Astrocyte (in vitro differentiated cells and primary cell): ENCODE measurements at regions not wholly inside any gene's neighbourhood (a gene's known extent, or its start where the extent isn't known, plus 50 kb on each side); places are given as distances from the start of the nearest gene placed in this dataset.

Source experiments
- DNase-seq: peaks from one replicate; pipeline ENCODE4 v3.0.0-alpha.2; 2010; ENCODE audit warnings: low read depth
- FAIRE-seq: peaks from 2 replicates; lab custom pipeline; 2011; peaks lifted over from hg19 to GRCh38; lab: Jason Lieb, UNC
- H2AFZ ChIP-seq: 2 replicates; pipeline ENCODE4 v1.6.0; 2012; ENCODE audit warnings: low read depth, low read length, inconsistent platforms
- H3K27ac ChIP-seq: 2 replicates; pipeline ENCODE4 v1.5.1; 2011; ENCODE audit warnings: low read depth, low read length, inconsistent platforms
- H3K27me3 ChIP-seq: 2 replicates; pipeline ENCODE4 v1.6.0; 2011; ENCODE audit warnings: low read length, inconsistent platforms; ENCODE audit not compliant: insufficient read depth
- H3K36me3 ChIP-seq: 2 replicates; pipeline ENCODE4 v1.5.1; 2011; ENCODE audit warnings: low read length, inconsistent platforms; ENCODE audit not compliant: insufficient read depth
- H3K4me1 ChIP-seq: 2 replicates; pipeline ENCODE4 v1.5.1; 2011; ENCODE audit warnings: low read length, inconsistent platforms; ENCODE audit not compliant: insufficient read depth
- H3K4me2 ChIP-seq: 2 replicates; pipeline ENCODE4 v1.6.0; 2012; ENCODE audit warnings: low read length, inconsistent platforms
- H3K4me3 ChIP-seq: 2 replicates; pipeline ENCODE4 v1.5.1; 2011; ENCODE audit warnings: low read depth, mild to moderate bottlenecking, low read length, inconsistent platforms; ENCODE audit not compliant: insufficient read depth
- H3K79me2 ChIP-seq: 2 replicates; pipeline ENCODE4 v1.6.0; 2012; ENCODE audit warnings: mild to moderate bottlenecking, low read length, inconsistent platforms; ENCODE audit not compliant: insufficient read depth
- H3K9ac ChIP-seq: 2 replicates; pipeline ENCODE4 v1.6.0; 2012; ENCODE audit warnings: mild to moderate bottlenecking, low read length, inconsistent platforms
- H3K9me3 ChIP-seq: 2 replicates; pipeline ENCODE4 v1.5.1; 2012; ENCODE audit warnings: low read depth, mild to moderate bottlenecking, low read length, inconsistent platforms; ENCODE audit not compliant: insufficient read depth
- H4K20me1 ChIP-seq: 2 replicates; pipeline ENCODE4 v1.6.0; 2012; ENCODE audit warnings: low read length, inconsistent platforms; ENCODE audit not compliant: insufficient read depth
- H3K27ac Mint-ChIP-seq: one replicate; pipeline ENCODE4 v1.8.0; 2021; ENCODE audit warnings: mild to moderate bottlenecking, mixed read lengths; ENCODE audit not compliant: unreplicated experiment
- H3K27me3 Mint-ChIP-seq: one replicate; pipeline ENCODE4 v1.8.0; 2021; ENCODE audit warnings: low read depth, mixed read lengths; ENCODE audit not compliant: unreplicated experiment
- H3K36me3 Mint-ChIP-seq: one replicate; pipeline ENCODE4 v1.8.0; 2021; ENCODE audit warnings: low read depth, mixed read lengths; ENCODE audit not compliant: unreplicated experiment
- H3K4me1 Mint-ChIP-seq: one replicate; pipeline ENCODE4 v1.8.0; 2021; ENCODE audit warnings: low read depth, mixed read lengths; ENCODE audit not compliant: unreplicated experiment
- H3K4me3 Mint-ChIP-seq: one replicate; pipeline ENCODE4 v1.8.0; 2021; ENCODE audit warnings: mild to moderate bottlenecking, moderate library complexity, mixed read lengths; ENCODE audit not compliant: unreplicated experiment
- H3K9me3 Mint-ChIP-seq: one replicate; pipeline ENCODE4 v1.8.0; 2021; ENCODE audit warnings: mild to moderate bottlenecking, mixed read lengths; ENCODE audit not compliant: unreplicated experiment
- EZH2 ChIP-seq: IDR thresholded peaks from 2 replicates; pipeline ENCODE4 v1.6.1; 2012; ENCODE audit warnings: mild to moderate bottlenecking, low read length, inconsistent platforms; ENCODE audit not compliant: insufficient read depth
- TF ChIP-seq, protein P1 (sequence below): IDR thresholded peaks from 2 replicates; pipeline ENCODE4 v1.5.1; 2011; ENCODE audit warnings: low read depth, mild to moderate bottlenecking, inconsistent platforms, low read length, moderate library complexity; ENCODE audit not compliant: insufficient read depth

GRCh38 chr5:121675924-121676323, 175.8 kb upstream of the FTMT start:
- Histone ChIP-seq H3K36me3 (no peaks in the 10 kb centered on the region), H3K27me3 (no peaks in the 10 kb centered on the region), H3K4me1 (no peaks in the 10 kb centered on the region), H3K79me2 (no peaks in the 10 kb centered on the region), H3K9ac (no peak overlapping the region), H4K20me1 (no peaks in the 10 kb centered on the region), H2AFZ (no peak overlapping the region), H3K4me2 (no peak overlapping the region), H3K4me3 (no peak overlapping the region), H3K9me3 (no peaks in the 10 kb centered on the region), H3K27ac (no peak overlapping the region)
- FAIRE-seq: no peak
- Mint-ChIP-seq H3K27me3 (no peaks in the 10 kb centered on the region), H3K27ac (no peak overlapping the region), H3K4me1 (no peaks in the 10 kb centered on the region), H3K4me3 (no peak overlapping the region), H3K36me3 (no peaks in the 10 kb centered on the region), H3K9me3 (no peaks in the 10 kb centered on the region)
- DNase-seq: no peak
- no peak for TF ChIP-seq EZH2

GRCh38 chr5:121681229-121681855, 170.3 kb upstream of the FTMT start:
- H3K27me3 ChIP-seq: no peaks in the 10 kb centered on the region
- no peaks in the 10 kb centered on the region for H3K4me1 Mint-ChIP-seq
- H3K4me1 ChIP-seq: no peaks in the 10 kb centered on the region
- no peak overlapping the region for H2AFZ ChIP-seq
- H4K20me1 ChIP-seq: no peaks in the 10 kb centered on the region
- DNase-seq (no peak), FAIRE-seq (no peak)
- no peaks in the 10 kb centered on the region for H3K9me3 ChIP-seq
- no peak for TF ChIP-seq EZH2
- TF ChIP-seq, protein P1, sequence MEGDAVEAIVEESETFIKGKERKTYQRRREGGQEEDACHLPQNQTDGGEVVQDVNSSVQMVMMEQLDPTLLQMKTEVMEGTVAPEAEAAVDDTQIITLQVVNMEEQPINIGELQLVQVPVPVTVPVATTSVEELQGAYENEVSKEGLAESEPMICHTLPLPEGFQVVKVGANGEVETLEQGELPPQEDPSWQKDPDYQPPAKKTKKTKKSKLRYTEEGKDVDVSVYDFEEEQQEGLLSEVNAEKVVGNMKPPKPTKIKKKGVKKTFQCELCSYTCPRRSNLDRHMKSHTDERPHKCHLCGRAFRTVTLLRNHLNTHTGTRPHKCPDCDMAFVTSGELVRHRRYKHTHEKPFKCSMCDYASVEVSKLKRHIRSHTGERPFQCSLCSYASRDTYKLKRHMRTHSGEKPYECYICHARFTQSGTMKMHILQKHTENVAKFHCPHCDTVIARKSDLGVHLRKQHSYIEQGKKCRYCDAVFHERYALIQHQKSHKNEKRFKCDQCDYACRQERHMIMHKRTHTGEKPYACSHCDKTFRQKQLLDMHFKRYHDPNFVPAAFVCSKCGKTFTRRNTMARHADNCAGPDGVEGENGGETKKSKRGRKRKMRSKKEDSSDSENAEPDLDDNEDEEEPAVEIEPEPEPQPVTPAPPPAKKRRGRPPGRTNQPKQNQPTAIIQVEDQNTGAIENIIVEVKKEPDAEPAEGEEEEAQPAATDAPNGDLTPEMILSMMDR: no peak
- no peaks in the 10 kb centered on the region for H3K36me3 Mint-ChIP-seq
- no peaks in the 10 kb centered on the region for H3K27me3 Mint-ChIP-seq
- H3K27ac Mint-ChIP-seq: no peak overlapping the region
- no peaks in the 10 kb centered on the region for H3K9me3 Mint-ChIP-seq
- H3K4me3 Mint-ChIP-seq: no peak overlapping the region
- no peak overlapping the region for H3K4me3 ChIP-seq
- no peaks in the 10 kb centered on the region for H3K79me2 ChIP-seq
- H3K27ac ChIP-seq: no peak overlapping the region
- H3K4me2 ChIP-seq: no peak overlapping the region
- no peaks in the 10 kb centered on the region for H3K36me3 ChIP-seq
- no peak overlapping the region for H3K9ac ChIP-seq

DNA sequence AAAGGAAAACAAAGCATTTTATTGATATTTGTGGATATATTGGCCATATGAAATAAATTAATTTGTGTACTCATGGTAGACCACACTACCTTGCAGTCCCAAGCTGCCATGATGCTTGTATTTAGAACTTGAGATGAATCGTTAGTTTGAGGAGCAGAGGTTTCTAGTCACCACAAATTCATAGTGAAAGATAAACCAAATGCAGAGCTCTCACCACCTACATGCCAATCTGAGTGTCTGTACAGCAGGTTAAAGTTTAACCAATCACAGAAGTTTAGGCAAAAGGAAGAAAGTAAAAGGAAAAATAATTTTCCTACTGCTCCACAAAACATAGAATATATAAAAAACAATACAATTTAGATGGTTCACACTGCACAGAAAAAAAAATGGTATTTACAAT, 163.6 kb upstream of the FTMT start:
- Mint-ChIP-seq H3K4me3 (no peak overlapping the region), H3K36me3 (no peaks in the 10 kb centered on the region), H3K9me3 (no peaks in the 10 kb centered on the region), H3K27ac (no peak overlapping the region), H3K4me1 (peaks cover 9% of the 10 kb centered on the region), H3K27me3 (no peaks in the 10 kb centered on the region)
- Histone ChIP-seq H3K4me2 (no peak overlapping the region), H4K20me1 (no peaks in the 10 kb centered on the region), H3K27ac (no peak overlapping the region), H3K9ac (no peak overlapping the region), H3K4me1 (no peaks in the 10 kb centered on the region), H2AFZ (no peak overlapping the region), H3K27me3 (no peaks in the 10 kb centered on the region), H3K36me3 (no peaks in the 10 kb centered on the region), H3K9me3 (no peaks in the 10 kb centered on the region), H3K79me2 (no peaks in the 10 kb centered on the region), H3K4me3 (no peak overlapping the region)
- TF ChIP-seq, protein P1: no peak
- no peak for TF ChIP-seq EZH2
- FAIRE-seq: no peak
- no peak for DNase-seq
